Upper lobe of left lung (tissue), 4 donors: ENCODE measurements at regions not wholly inside any gene's neighbourhood (a gene's known extent, or its start where the extent isn't known, plus 50 kb on each side); places are given as distances from the start of the nearest gene placed in this dataset.

Experiments used
- EP300 ChIP-seq, 4 donors: sonication (generic); formaldehyde crosslinking; IDR thresholded peaks; one replicate each; pipeline ENCODE4 v1.5.1; 2017; ENCODE audit warnings: antibody characterized with exemption in 4 of 4, control low read depth in 2 of 4
- POLR2AphosphoS5 ChIP-seq, 2 donors: sonication (generic); formaldehyde crosslinking; IDR thresholded peaks; one replicate each; pipeline ENCODE4 v1.5.1; 2017; ENCODE audit warnings: antibody characterized with exemption in 2 of 2
- TF ChIP-seq, protein P1 (sequence below), 6 experiments: fragments of 450-650 bp in 4 of 6; fragments of 200-600 bp in 2 of 6; sonication (generic) in 2 of 6; IDR thresholded peaks; one replicate each; pipeline ENCODE4 v1.5.1; 2016 to 2019; ENCODE audit warnings: antibody characterized with exemption in 6 of 6

DNA sequence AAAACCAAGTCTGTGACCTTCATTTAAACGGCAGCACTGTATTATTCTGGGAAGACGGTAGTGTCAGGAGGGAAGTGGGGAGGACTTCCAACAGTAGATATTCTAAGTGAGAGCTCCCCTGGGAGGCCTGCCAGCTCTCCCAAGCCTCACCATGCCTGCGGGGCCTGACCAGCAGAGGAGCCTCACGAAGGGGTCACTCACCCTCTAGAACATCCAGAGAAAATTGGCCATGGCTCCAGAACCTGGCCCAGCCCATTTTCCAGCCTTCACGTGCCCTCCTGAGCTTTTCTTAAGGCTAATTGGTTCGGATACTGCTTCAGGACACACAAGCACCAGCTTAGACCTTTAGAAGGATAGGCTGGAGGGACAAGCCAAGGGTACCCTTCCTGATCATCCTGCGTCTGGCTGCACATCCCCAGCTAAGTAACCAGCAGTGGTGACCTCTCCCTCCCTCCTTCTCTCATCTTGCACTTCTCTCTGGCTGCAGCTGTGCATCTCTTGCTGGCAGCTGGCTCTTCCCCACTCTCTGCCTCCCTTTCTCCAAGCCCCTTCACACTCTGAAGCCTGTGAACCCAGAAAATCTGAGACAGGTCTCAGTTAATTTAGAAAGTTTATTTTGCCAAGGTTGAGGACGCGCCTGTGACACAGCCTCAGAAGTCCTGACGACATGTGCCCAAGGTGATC, 120.1 kb upstream of the PKDCC start:
- TF ChIP-seq, protein P1, sequence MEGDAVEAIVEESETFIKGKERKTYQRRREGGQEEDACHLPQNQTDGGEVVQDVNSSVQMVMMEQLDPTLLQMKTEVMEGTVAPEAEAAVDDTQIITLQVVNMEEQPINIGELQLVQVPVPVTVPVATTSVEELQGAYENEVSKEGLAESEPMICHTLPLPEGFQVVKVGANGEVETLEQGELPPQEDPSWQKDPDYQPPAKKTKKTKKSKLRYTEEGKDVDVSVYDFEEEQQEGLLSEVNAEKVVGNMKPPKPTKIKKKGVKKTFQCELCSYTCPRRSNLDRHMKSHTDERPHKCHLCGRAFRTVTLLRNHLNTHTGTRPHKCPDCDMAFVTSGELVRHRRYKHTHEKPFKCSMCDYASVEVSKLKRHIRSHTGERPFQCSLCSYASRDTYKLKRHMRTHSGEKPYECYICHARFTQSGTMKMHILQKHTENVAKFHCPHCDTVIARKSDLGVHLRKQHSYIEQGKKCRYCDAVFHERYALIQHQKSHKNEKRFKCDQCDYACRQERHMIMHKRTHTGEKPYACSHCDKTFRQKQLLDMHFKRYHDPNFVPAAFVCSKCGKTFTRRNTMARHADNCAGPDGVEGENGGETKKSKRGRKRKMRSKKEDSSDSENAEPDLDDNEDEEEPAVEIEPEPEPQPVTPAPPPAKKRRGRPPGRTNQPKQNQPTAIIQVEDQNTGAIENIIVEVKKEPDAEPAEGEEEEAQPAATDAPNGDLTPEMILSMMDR (IDR thresholded peaks at IDR 0.05): no peak
- TF ChIP-seq EP300 (IDR thresholded peaks at IDR 0.05) (no peak), POLR2AphosphoS5 (IDR thresholded peaks at IDR 0.05) (no peak)
